ENCODE measurements at regions not wholly inside any gene's neighbourhood (a gene's known extent, or its start where the extent isn't known, plus 50 kb on each side); places are given as distances from the start of the nearest gene placed in this dataset.

DNA sequence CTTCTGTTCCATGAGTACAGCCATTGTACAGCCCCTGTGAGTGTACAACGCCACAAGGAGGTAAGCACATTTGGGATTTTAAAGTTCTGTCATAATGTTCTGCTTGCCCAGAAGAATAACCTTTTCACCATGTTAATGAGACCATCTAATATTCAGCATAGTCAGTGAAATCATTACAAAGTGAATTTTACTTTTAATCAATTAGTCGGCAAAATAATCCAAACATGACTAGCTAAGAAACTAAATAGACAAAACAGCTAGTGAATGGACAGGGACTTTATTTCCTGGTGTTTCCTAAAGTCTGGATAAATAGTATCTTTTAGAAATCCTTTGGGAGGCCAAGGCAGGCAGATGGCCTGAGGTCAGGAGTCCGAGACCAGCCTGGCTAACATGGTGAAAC lies 69.0 kb upstream of the NRSN1 start:
- no peak for DNase-seq (ENCODE audit: low spot score)

DNA sequence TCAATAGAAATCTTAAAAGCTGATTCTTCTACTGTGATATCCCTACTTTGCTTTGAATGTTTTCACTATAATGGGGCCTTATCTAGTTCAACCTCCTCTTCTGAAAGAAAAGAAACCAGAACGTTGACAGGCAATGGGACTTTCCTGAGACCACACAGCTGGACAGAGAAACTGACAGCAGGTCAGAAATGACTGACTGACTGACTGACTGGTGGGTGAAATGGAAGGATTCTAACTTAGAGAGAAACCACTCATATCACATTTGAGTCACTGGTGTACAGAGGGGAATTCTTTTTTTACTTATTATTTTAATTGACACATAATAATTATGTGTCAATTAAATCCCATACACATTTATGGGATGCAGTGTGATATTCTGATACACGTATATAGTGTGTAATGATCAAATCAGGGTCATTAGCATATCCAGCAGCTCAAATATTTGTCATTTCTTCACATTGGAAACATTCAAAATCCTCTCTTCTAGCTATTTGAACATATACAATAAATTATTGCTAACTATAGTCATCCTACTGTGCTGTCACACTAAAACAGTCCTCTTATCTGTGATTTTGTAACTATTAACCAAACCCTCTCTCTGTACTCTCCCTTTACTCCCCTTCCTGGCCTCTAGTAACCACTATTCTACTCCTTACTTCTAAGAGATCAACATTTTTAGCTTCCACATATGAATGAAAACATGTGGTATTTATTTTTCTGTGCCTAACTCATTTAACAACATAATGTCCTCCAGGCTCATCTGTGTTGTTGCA lies 64.8 kb upstream of the NRSN1 start:
- no peak for DNase-seq (ENCODE audit: low spot score)
- no peaks in the 10 kb centered on the region for H3K36me3 ChIP-seq (ENCODE audit: control insufficient read depth in 4 of 4, insufficient read depth in 3 of 4, low read depth in 1 of 4, low read length in 3 of 4)
- no peaks in the 10 kb centered on the region for H3K27me3 ChIP-seq (ENCODE audit: control insufficient read depth in 4 of 4, insufficient read depth in 4 of 4, low read length in 3 of 4)
- H3K9me3 ChIP-seq (ENCODE audit: control insufficient read depth in 4 of 4, low read length in 3 of 4): no peaks in the 10 kb centered on the region
- H3K27ac ChIP-seq (ENCODE audit: low read depth in 1 of 2, low read length in 2 of 2): no peak overlapping the region
- no peaks in the 10 kb centered on the region for H3K4me1 ChIP-seq (ENCODE audit: control insufficient read depth in 4 of 4, insufficient read depth in 4 of 4, low read length in 3 of 4)
- WGBS: 75% methylated on average over 2 of the region's 2 CpGs
- TF ChIP-seq, protein P1, sequence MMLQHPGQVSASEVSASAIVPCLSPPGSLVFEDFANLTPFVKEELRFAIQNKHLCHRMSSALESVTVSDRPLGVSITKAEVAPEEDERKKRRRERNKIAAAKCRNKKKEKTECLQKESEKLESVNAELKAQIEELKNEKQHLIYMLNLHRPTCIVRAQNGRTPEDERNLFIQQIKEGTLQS (IDR thresholded peaks at IDR 0.05): no peak
- TF ChIP-seq GABPA (IDR thresholded peaks at IDR 0.05 in 1 of 2, conservative IDR thresholded peaks at IDR 0.05 in 1 of 2): no peak
- no peak for TF ChIP-seq FOXA1 (IDR thresholded peaks at IDR 0.05)
- TF ChIP-seq, protein P2, sequence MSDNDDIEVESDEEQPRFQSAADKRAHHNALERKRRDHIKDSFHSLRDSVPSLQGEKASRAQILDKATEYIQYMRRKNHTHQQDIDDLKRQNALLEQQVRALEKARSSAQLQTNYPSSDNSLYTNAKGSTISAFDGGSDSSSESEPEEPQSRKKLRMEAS (IDR thresholded peaks at IDR 0.05): no peak
- TF ChIP-seq, protein P3, sequence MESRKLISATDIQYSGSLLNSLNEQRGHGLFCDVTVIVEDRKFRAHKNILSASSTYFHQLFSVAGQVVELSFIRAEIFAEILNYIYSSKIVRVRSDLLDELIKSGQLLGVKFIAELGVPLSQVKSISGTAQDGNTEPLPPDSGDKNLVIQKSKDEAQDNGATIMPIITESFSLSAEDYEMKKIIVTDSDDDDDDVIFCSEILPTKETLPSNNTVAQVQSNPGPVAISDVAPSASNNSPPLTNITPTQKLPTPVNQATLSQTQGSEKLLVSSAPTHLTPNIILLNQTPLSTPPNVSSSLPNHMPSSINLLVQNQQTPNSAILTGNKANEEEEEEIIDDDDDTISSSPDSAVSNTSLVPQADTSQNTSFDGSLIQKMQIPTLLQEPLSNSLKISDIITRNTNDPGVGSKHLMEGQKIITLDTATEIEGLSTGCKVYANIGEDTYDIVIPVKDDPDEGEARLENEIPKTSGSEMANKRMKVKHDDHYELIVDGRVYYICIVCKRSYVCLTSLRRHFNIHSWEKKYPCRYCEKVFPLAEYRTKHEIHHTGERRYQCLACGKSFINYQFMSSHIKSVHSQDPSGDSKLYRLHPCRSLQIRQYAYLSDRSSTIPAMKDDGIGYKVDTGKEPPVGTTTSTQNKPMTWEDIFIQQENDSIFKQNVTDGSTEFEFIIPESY (IDR thresholded peaks at IDR 0.05): no peak
- TF ChIP-seq FOXA2 (IDR thresholded peaks at IDR 0.05): no peak
- no peak for TF ChIP-seq EGR1 (IDR thresholded peaks at IDR 0.05; ENCODE audit: low read depth in 2 of 2)
- H3K4me3 ChIP-seq (ENCODE audit: low read depth in 1 of 3, low read length in 3 of 3): no peak overlapping the region
- H3K9ac ChIP-seq (ENCODE audit: low read depth in 1 of 2, low read length in 2 of 2): no peak overlapping the region

More for the DNA sequence above, 69.0 kb upstream of the NRSN1 start:
- Histone ChIP-seq H3K4me1 (ENCODE audit: control insufficient read depth in 4 of 4, insufficient read depth in 4 of 4, low read length in 3 of 4) (no peaks in the 10 kb centered on the region), H3K4me3 (ENCODE audit: low read depth in 1 of 3, low read length in 3 of 3) (no peak overlapping the region), H3K27me3 (ENCODE audit: control insufficient read depth in 4 of 4, insufficient read depth in 4 of 4, low read length in 3 of 4) (no peaks in the 10 kb centered on the region), H3K36me3 (ENCODE audit: control insufficient read depth in 4 of 4, insufficient read depth in 3 of 4, low read depth in 1 of 4, low read length in 3 of 4) (no peaks in the 10 kb centered on the region), H3K9ac (ENCODE audit: low read depth in 1 of 2, low read length in 2 of 2) (no peak overlapping the region), H3K27ac (ENCODE audit: low read depth in 1 of 2, low read length in 2 of 2) (no peak overlapping the region), H3K9me3 (ENCODE audit: control insufficient read depth in 4 of 4, low read length in 3 of 4) (no peaks in the 10 kb centered on the region)
- TF ChIP-seq YY1 (IDR thresholded peaks at IDR 0.05): no peak
- 93% methylated on average over 3 of the region's 3 CpGs for WGBS

DNA sequence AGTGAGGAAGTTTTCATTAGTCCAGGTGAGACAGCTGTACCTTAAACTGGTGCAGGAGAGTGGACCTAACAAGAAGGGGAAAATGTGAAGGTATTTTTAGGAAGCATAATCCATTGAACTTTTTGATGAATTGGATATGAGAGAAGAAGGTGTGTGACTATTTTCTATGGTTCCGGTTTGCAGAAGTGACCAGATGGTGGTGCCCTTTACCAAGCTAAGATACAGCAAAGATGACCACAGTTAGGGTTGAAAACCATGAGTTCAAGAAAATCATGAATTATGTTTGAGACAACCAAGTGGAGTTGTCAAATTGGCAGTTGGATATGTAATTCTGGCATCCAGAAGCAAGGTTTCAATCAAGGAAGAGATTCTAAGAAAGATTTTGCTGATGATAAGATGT lies 61.9 kb upstream of the NRSN1 start:
- H3K9ac ChIP-seq (ENCODE audit: low read depth in 1 of 2, low read length in 2 of 2): no peak overlapping the region
- DNase-seq (ENCODE audit: low spot score): no peak
- no peaks in the 10 kb centered on the region for H3K27me3 ChIP-seq (ENCODE audit: control insufficient read depth in 4 of 4, insufficient read depth in 4 of 4, low read length in 3 of 4)
- no peak overlapping the region for H3K27ac ChIP-seq (ENCODE audit: low read depth in 1 of 2, low read length in 2 of 2)
- WGBS: 34% methylated on average over 1 of the region's 1 CpG
- TF ChIP-seq, protein P4, sequence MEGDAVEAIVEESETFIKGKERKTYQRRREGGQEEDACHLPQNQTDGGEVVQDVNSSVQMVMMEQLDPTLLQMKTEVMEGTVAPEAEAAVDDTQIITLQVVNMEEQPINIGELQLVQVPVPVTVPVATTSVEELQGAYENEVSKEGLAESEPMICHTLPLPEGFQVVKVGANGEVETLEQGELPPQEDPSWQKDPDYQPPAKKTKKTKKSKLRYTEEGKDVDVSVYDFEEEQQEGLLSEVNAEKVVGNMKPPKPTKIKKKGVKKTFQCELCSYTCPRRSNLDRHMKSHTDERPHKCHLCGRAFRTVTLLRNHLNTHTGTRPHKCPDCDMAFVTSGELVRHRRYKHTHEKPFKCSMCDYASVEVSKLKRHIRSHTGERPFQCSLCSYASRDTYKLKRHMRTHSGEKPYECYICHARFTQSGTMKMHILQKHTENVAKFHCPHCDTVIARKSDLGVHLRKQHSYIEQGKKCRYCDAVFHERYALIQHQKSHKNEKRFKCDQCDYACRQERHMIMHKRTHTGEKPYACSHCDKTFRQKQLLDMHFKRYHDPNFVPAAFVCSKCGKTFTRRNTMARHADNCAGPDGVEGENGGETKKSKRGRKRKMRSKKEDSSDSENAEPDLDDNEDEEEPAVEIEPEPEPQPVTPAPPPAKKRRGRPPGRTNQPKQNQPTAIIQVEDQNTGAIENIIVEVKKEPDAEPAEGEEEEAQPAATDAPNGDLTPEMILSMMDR (IDR thresholded peaks at IDR 0.05; ENCODE audit: low read depth, low read length, missing input control): peak; percentile 37
- TF ChIP-seq RAD21 (IDR thresholded peaks at IDR 0.05): peak; percentile 69 to 75
- TF ChIP-seq, protein P5, sequence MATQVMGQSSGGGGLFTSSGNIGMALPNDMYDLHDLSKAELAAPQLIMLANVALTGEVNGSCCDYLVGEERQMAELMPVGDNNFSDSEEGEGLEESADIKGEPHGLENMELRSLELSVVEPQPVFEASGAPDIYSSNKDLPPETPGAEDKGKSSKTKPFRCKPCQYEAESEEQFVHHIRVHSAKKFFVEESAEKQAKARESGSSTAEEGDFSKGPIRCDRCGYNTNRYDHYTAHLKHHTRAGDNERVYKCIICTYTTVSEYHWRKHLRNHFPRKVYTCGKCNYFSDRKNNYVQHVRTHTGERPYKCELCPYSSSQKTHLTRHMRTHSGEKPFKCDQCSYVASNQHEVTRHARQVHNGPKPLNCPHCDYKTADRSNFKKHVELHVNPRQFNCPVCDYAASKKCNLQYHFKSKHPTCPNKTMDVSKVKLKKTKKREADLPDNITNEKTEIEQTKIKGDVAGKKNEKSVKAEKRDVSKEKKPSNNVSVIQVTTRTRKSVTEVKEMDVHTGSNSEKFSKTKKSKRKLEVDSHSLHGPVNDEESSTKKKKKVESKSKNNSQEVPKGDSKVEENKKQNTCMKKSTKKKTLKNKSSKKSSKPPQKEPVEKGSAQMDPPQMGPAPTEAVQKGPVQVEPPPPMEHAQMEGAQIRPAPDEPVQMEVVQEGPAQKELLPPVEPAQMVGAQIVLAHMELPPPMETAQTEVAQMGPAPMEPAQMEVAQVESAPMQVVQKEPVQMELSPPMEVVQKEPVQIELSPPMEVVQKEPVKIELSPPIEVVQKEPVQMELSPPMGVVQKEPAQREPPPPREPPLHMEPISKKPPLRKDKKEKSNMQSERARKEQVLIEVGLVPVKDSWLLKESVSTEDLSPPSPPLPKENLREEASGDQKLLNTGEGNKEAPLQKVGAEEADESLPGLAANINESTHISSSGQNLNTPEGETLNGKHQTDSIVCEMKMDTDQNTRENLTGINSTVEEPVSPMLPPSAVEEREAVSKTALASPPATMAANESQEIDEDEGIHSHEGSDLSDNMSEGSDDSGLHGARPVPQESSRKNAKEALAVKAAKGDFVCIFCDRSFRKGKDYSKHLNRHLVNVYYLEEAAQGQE (IDR thresholded peaks at IDR 0.05): no peak
- H3K4me1 ChIP-seq (ENCODE audit: control insufficient read depth in 4 of 4, insufficient read depth in 4 of 4, low read length in 3 of 4): no peaks in the 10 kb centered on the region
- H3K36me3 ChIP-seq (ENCODE audit: control insufficient read depth in 4 of 4, insufficient read depth in 3 of 4, low read depth in 1 of 4, low read length in 3 of 4): no peaks in the 10 kb centered on the region
- H3K4me3 ChIP-seq (ENCODE audit: low read depth in 1 of 3, low read length in 3 of 3): no peak overlapping the region
- H3K9me3 ChIP-seq (ENCODE audit: control insufficient read depth in 4 of 4, low read length in 3 of 4): no peaks in the 10 kb centered on the region
